Body of pancreas (tissue), 4 donors: ENCODE measurements at regions not wholly inside any gene's neighbourhood (a gene's known extent, or its start where the extent isn't known, plus 50 kb on each side); places are given as distances from the start of the nearest gene placed in this dataset.

Experiments
- CTCF ChIP-seq, 7 experiments: fragments of 450-650 bp in 4 of 7; fragments of 200-600 bp in 3 of 7; sonication (generic) in 3 of 7; IDR thresholded peaks; one replicate each; pipeline ENCODE4 v1.5.1; 2016 to 2019; ENCODE audit warnings: antibody characterized with exemption in 7 of 7
- POLR2A ChIP-seq, 3 donors: fragments of 450-650 bp; IDR thresholded peaks; one replicate each; pipeline ENCODE4 v1.6.1; 2016; ENCODE audit warnings: antibody characterized with exemption in 3 of 3, mild to moderate bottlenecking in 2 of 3

GRCh38 chr14:84340938-84341337 is 1189.0 kb upstream of the FLRT2 start:
- no peak for TF ChIP-seq POLR2A (IDR thresholded peaks at IDR 0.05)
- TF ChIP-seq CTCF (IDR thresholded peaks at IDR 0.05), result no peak
